ENCODE measurements at regions not wholly inside any gene's neighbourhood (a gene's known extent, or its start where the extent isn't known, plus 50 kb on each side); places are given as distances from the start of the nearest gene placed in this dataset.
"Not testable (repeated sequence)": the region's sequence is repeated elsewhere in the genome, so short reads cannot be mapped to it uniquely, and the experiment has no call there.

- intact Hi-C loops (cut with DNase I), result no loop called here
- ATAC-seq (ENCODE audit: poor library complexity), result no peak
- no peak for DNase-seq
Observed at GRCh38 chr18:5728531-5728930, 166.8 kb downstream of the TMEM200C start.

GRCh38 chr18:5726011-5726410 lies 169.3 kb downstream of the TMEM200C start:
- intact Hi-C loops (cut with DNase I), result no loop called here
- ATAC-seq (ENCODE audit: poor library complexity), result no peak
- DNase-seq, result no peak

GRCh38 chr18:5721924-5722323 lies 173.4 kb downstream of the TMEM200C start:
- ATAC-seq (ENCODE audit: poor library complexity), result no peak
- intact Hi-C loops (cut with DNase I), result no loop called here
- no peak for DNase-seq

- intact Hi-C loops (cut with DNase I), result no loop called here
- no peak for ATAC-seq (ENCODE audit: poor library complexity)
- peak; percentile 25 for DNase-seq
Observed at GRCh38 chr18:5720132-5720531, 175.2 kb downstream of the TMEM200C start.

GRCh38 chr18:5717256-5717655 lies 173.5 kb upstream of the EPB41L3 start:
- no peak for DNase-seq
- intact Hi-C loops (cut with DNase I), result no loop called here
- ATAC-seq (ENCODE audit: poor library complexity), result no peak

- intact Hi-C loops (cut with DNase I), result no loop called here
- no peak for ATAC-seq (ENCODE audit: poor library complexity)
Observed at GRCh38 chr18:5710676-5711075, 166.9 kb upstream of the EPB41L3 start.

GRCh38 chr18:5710235-5710634 lies 166.4 kb upstream of the EPB41L3 start:
- DNase-seq (peak; percentile 20), ATAC-seq (ENCODE audit: poor library complexity) (no peak)
- intact Hi-C loops (cut with DNase I), result no loop called here

More at GRCh38 chr18:5710676-5711075, 166.9 kb upstream of the EPB41L3 start:
- no peak for DNase-seq

GRCh38 chr18:5709476-5710095 lies 165.8 kb upstream of the EPB41L3 start:
- intact Hi-C loops (cut with DNase I), result no loop called here
- ATAC-seq (ENCODE audit: poor library complexity) (no peak), DNase-seq (no peak)

GRCh38 chr18:5707586-5707985 lies 163.8 kb upstream of the EPB41L3 start:
- ATAC-seq (ENCODE audit: poor library complexity), result no peak

GRCh38 chr18:5705393-5705792 lies 161.6 kb upstream of the EPB41L3 start:
- intact Hi-C loops (cut with DNase I), result no loop called here
- no peak for ATAC-seq (ENCODE audit: poor library complexity)
- DNase-seq, result no peak

More at GRCh38 chr18:5707586-5707985, 163.8 kb upstream of the EPB41L3 start:
- DNase-seq, result no peak
- intact Hi-C loops (cut with DNase I), result no loop called here

GRCh38 chr18:5704847-5705246 lies 161.1 kb upstream of the EPB41L3 start:
- ATAC-seq (ENCODE audit: poor library complexity) (no peak), DNase-seq (no peak)
- intact Hi-C loops (cut with DNase I), result no loop called here

GRCh38 chr18:5702016-5702415 lies 158.2 kb upstream of the EPB41L3 start:
- DNase-seq; intact Hi-C loops (cut with DNase I); ATAC-seq (ENCODE audit: poor library complexity): not testable (repeated sequence)

GRCh38 chr18:5693699-5694294 lies 150.0 kb upstream of the EPB41L3 start:
- DNase-seq, result no peak
- peak; percentile 64 for ATAC-seq (ENCODE audit: poor library complexity)
- intact Hi-C loops (cut with DNase I), result no loop called here

GRCh38 chr18:5678779-5679406 lies 135.1 kb upstream of the EPB41L3 start:
- intact Hi-C loops (cut with DNase I), result no loop called here
- DNase-seq (no peak), ATAC-seq (ENCODE audit: poor library complexity) (no peak)

- ATAC-seq (ENCODE audit: poor library complexity), result no peak
- no peak for DNase-seq
- intact Hi-C loops (cut with DNase I), result no loop called here
Observed at GRCh38 chr18:5678278-5678677, 134.5 kb upstream of the EPB41L3 start.

- intact Hi-C loops (cut with DNase I), result no loop called here
- ATAC-seq (ENCODE audit: poor library complexity), result no peak
- no peak for DNase-seq
Observed at GRCh38 chr18:5673616-5674015, 129.8 kb upstream of the EPB41L3 start.

GRCh38 chr18:5669585-5669984 lies 125.8 kb upstream of the EPB41L3 start:
- intact Hi-C loops (cut with DNase I), result no loop called here
- DNase-seq, result no peak
- ATAC-seq (ENCODE audit: poor library complexity), result no peak

GRCh38 chr18:5668087-5668715 lies 124.4 kb upstream of the EPB41L3 start:
- DNase-seq, result no peak
- intact Hi-C loops (cut with DNase I), result no loop called here

GRCh38 chr18:5667356-5667755 lies 123.6 kb upstream of the EPB41L3 start:
- intact Hi-C loops (cut with DNase I), result no loop called here
- ATAC-seq (ENCODE audit: poor library complexity), result no peak
- no peak for DNase-seq

More at GRCh38 chr18:5668087-5668715, 124.4 kb upstream of the EPB41L3 start:
- no peak for ATAC-seq (ENCODE audit: poor library complexity)

- DNase-seq, result no peak
- ATAC-seq (ENCODE audit: poor library complexity), result no peak
- intact Hi-C loops (cut with DNase I), result no loop called here
Observed at GRCh38 chr18:5662586-5663090, 118.8 kb upstream of the EPB41L3 start.

Measured in Right ventricle myocardium superior (tissue), 1 donor.